ENCODE measurements at regions not wholly inside any gene's neighbourhood (a gene's known extent, or its start where the extent isn't known, plus 50 kb on each side); places are given as distances from the start of the nearest gene placed in this dataset.

DNA sequence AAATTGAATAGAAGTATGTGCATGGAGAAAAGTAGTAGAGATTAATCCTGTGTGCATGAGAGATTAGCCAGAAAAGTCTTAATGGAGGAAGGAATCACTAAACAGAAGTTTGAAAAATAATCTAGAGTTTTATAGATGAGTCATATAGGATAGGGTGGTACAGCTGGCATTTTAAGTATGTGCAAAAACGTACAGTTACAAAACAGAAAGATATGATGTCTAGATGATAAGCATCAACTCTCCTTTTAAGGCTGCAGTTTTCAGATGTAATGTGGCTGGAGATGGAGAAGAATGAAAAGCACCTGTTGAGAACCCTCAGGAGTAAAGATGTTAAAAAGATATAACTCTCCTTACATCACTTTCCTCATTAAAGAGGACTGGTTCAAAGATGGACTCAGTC lies 271.3 kb downstream of the STK31 start:
- no peaks in the 10 kb centered on the region for H3K4me1 ChIP-seq
- no peak for TF ChIP-seq POLR2A (IDR thresholded peaks at IDR 0.05)
- TF ChIP-seq CTCF (IDR thresholded peaks at IDR 0.05): no peak
- no peak for TF ChIP-seq POLR2AphosphoS5 (IDR thresholded peaks at IDR 0.05)
- TF ChIP-seq EP300 (IDR thresholded peaks at IDR 0.05): no peak
- no peak overlapping the region for H3K4me3 ChIP-seq
- no peaks in the 10 kb centered on the region for H3K27me3 ChIP-seq
- DNase-seq: no peak
- 26 to 40% methylated on average over 1 of the region's 1 CpG for WGBS, 2 donors
- H3K36me3 ChIP-seq: no peaks in the 10 kb centered on the region
- intact Hi-C loops (cut with DNase I): no loop called here
- H3K9me3 ChIP-seq: peaks cover 0 to 3% (median 0%) of the 10 kb centered on the region in 4 donors
- no peak overlapping the region for H3K27ac ChIP-seq

DNA sequence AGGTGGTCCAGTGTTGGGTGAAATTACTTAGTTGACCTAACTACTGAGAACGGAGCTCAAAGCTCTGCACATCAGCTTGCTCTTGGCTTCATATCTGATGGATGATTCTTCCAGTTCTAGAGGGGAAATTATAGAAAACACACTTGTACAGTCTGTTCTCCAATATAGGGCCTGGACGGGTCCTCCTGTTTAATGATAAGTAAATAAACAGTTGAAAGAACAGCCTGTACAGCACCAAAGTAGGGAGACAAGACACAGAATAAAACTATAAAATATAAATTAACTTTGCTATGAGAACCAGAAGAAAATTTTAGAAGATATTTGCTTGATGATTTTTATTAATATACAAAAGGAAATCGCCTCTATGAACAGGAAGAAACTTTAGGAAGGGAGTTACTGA lies 271.7 kb downstream of the STK31 start:
- intact Hi-C loops (cut with DNase I): no loop called here

DNA sequence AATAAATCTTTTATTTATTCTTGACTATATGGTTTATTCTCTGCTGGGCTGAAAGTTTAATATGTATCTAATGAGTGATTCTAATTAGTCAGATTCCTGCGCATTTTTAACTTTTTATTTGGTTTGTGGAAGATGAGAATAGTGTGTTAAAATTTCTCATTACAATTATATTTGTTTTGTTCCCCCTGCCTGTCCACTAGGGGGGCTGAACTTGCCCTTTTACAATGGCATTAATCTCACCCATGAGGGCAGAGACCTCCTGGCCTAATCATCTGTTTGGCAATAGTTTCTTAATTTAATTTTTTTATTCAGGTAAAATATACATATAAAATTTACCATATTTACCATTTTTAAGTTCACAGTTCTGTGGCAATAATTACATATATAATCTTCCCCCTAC lies 278.5 kb upstream of the NPY start:
- intact Hi-C loops (cut with DNase I): no loop called here
- Histone ChIP-seq H3K27me3 (no peaks in the 10 kb centered on the region), H3K36me3 (no peaks in the 10 kb centered on the region), H3K27ac (no peak overlapping the region), H3K4me3 (no peak overlapping the region), H3K9me3 (no peaks in the 10 kb centered on the region), H3K4me1 (no peaks in the 10 kb centered on the region)
- DNase-seq: no peak
- WGBS, 2 donors: 44 to 96% methylated on average over 1 of the region's 1 CpG
- TF ChIP-seq EP300 (IDR thresholded peaks at IDR 0.05): no peak
- no peak for TF ChIP-seq CTCF (IDR thresholded peaks at IDR 0.05)
- no peak for TF ChIP-seq POLR2A (IDR thresholded peaks at IDR 0.05)
- TF ChIP-seq POLR2AphosphoS5 (IDR thresholded peaks at IDR 0.05): no peak

More for the DNA sequence above, 271.7 kb downstream of the STK31 start:
- peaks cover 0 to 3% (median 0%) of the 10 kb centered on the region in 4 donors for H3K9me3 ChIP-seq
- no peaks in the 10 kb centered on the region for H3K36me3 ChIP-seq
- TF ChIP-seq POLR2A (IDR thresholded peaks at IDR 0.05): no peak
- no peak for TF ChIP-seq CTCF (IDR thresholded peaks at IDR 0.05)
- TF ChIP-seq POLR2AphosphoS5 (IDR thresholded peaks at IDR 0.05): no peak
- TF ChIP-seq EP300 (IDR thresholded peaks at IDR 0.05): no peak
- H3K4me1 ChIP-seq: no peaks in the 10 kb centered on the region
- WGBS, 2 donors: 74% methylated on average over 3 of the region's 3 CpGs
- no peak overlapping the region for H3K27ac ChIP-seq
- H3K27me3 ChIP-seq: no peaks in the 10 kb centered on the region
- DNase-seq: no peak
- no peak overlapping the region for H3K4me3 ChIP-seq

- 22 to 50% methylated on average over 1 of the region's 1 CpG for WGBS, 2 donors
- Histone ChIP-seq H3K36me3 (no peaks in the 10 kb centered on the region), H3K27me3 (no peaks in the 10 kb centered on the region), H3K9me3 (no peaks in the 10 kb centered on the region), H3K27ac (no peak overlapping the region), H3K4me1 (no peaks in the 10 kb centered on the region), H3K4me3 (no peak overlapping the region)
- intact Hi-C loops (cut with DNase I): no loop called here
- no peak for TF ChIP-seq EP300 (IDR thresholded peaks at IDR 0.05)
- no peak for TF ChIP-seq POLR2AphosphoS5 (IDR thresholded peaks at IDR 0.05)
- no peak for TF ChIP-seq CTCF (IDR thresholded peaks at IDR 0.05)
- TF ChIP-seq POLR2A (IDR thresholded peaks at IDR 0.05): no peak
- no peak for DNase-seq
These were observed 273.5 kb upstream of the NPY start for GRCh38 chr7:24010495-24010894.

- Histone ChIP-seq H3K4me1 (no peaks in the 10 kb centered on the region), H3K4me3 (no peak overlapping the region), H3K27me3 (no peaks in the 10 kb centered on the region), H3K27ac (no peak overlapping the region), H3K9me3 (no peaks in the 10 kb centered on the region), H3K36me3 (no peaks in the 10 kb centered on the region)
- DNase-seq: no peak
- no peak for TF ChIP-seq POLR2AphosphoS5 (IDR thresholded peaks at IDR 0.05)
- TF ChIP-seq EP300 (IDR thresholded peaks at IDR 0.05): no peak
- TF ChIP-seq CTCF (IDR thresholded peaks at IDR 0.05): no peak
- TF ChIP-seq POLR2A (IDR thresholded peaks at IDR 0.05): no peak
- WGBS, 2 donors: 93 to 99% methylated on average over 1 of the region's 1 CpG
- intact Hi-C loops (cut with DNase I): no loop called here
These were observed 266.5 kb upstream of the NPY start for GRCh38 chr7:24017519-24017918.

Data from sigmoid colon (tissue), 6 donors.